Epithelial cell of prostate (primary cell): ENCODE measurements at regions not wholly inside any gene's neighbourhood (a gene's known extent, or its start where the extent isn't known, plus 50 kb on each side); places are given as distances from the start of the nearest gene placed in this dataset.
"Not testable (repeated sequence)": the region's sequence is repeated elsewhere in the genome, so short reads cannot be mapped to it uniquely, and the experiment has no call there.

ENCODE experiments used
- DNase-seq: peaks from one replicate; pipeline ENCODE4 v3.0.0-alpha.2; 2011; ENCODE audit warnings: low read depth, low spot score
- H3K27ac ChIP-seq: fragments of 450-650 bp; 2 replicates; pipeline ENCODE4 v1.5.1; 2017; ENCODE audit warnings: mild to moderate bottlenecking

GRCh38 chr6:14419224-14419623, 301.7 kb downstream of the CD83 start:
- not testable (repeated sequence) for DNase-seq, H3K27ac ChIP-seq

DNA sequence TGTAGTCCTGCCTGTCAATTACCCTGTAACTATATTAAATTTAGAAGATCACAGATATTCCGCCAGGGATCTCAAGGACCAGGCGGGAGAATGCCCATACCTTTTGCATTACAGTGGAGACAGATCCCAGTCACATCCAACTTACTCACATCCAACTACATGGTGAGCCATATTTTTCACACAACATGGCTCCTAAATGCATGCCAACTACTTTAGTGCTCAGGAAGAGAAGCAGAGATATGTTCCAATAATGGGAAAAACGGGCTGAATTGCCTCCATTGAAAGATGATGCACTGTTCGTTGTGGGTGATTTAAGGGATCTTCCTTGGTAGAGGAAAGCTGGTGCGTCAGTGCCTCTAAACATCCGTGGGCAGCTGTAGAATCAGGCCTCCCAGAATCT, 304.5 kb downstream of the CD83 start:
- no peak for DNase-seq

DNA sequence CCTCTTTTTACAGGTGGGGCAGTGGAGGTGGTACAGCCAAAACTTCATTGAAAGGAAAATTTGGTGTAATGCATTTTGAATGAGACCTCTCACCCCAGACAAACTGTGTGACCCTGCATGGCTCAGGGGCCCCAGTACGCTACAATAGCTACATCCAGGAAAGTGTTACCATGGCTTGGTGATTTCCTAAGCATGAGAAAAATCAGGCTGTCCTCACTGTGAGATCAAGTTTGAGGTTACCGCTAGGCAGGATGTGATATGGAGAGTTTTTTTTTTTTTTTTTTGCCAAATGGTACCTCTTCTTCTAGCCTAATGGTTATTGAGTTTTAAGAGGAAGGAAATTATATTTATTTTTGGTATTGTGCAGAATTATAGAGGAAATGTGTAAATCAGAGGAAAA, 305.3 kb downstream of the CD83 start:
- DNase-seq: no peak
- H3K27ac ChIP-seq: no peak overlapping the region

More for the DNA sequence above, 304.5 kb downstream of the CD83 start:
- no peak overlapping the region for H3K27ac ChIP-seq

DNA sequence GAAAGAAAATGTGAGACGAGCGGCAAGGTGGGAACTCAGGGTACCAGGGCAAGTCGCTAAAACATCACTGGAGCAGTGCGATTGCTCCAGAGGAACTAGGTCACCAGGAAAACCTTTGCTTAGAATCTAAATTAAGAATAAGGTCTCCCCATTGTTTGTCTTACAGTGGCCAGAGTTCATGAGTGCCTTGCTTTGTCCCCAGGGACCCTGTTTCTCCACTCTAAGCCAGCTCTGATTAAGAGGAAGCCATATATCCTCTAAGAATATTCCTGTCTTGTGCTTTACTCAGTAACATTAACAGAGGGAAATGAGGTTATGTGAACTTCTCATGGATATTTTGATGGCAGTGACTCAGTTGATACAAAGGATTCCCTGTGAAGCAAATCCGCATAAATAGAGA, 305.8 kb downstream of the CD83 start:
- H3K27ac ChIP-seq: no peak overlapping the region
- DNase-seq: no peak

DNA sequence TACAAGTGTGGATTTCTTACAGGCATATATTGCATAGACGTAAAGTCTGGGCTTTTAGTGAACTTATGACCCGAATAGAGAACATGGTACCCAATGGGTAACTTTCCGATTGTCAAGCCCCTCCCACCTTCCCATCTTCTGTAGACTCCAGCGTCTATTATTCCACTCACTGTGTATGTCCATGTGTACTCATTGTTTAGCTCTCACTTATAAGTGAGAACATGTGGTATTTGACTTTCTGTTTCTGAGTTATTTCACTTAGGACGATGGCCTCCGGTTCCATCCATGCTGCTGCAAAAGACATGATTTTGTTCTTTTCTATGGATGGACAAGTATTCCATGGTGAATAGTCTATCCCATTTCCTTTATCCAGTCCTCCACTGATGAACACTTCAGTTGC, 306.4 kb downstream of the CD83 start:
- DNase-seq: no peak
- no peak overlapping the region for H3K27ac ChIP-seq

DNA sequence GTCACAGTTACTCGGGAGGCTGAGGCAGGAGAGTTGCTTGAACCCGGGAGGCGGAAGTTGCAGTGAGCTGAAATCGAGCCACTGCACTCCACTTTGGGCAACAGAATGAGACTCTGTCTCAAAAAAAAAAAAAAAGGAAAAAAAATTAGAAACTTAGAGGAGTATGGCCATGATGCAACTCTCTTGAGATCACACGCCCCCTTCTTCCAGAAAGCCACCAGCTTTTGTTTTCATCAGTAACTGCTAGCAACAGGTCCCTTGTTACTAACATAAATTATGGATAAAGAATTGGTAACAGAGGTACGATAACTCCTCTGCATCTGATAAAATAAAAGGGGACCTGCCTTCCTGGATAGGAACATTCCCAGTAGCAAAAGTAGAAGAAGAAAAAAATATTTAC, 308.2 kb downstream of the CD83 start:
- H3K27ac ChIP-seq: no peak overlapping the region
- DNase-seq: no peak

DNA sequence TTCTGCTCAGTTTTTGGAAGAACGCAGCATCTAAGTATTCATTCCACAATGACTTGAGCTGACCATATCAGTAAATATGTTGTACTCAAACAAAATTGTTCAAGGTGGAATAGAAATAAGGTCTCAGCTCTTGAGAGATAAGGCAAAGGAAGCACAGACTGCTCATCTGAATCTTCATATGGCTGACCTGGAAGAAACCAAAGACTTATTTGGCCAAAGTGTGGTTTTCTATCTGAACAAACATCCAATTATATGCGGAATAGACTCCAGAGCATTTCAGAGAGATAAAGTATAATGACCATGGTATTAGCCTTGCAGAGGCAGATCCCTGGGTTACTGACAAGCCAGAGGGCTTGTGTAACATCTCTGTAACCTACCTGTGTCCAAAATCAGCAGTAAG, 308.7 kb downstream of the CD83 start:
- no peak overlapping the region for H3K27ac ChIP-seq
- no peak for DNase-seq

DNA sequence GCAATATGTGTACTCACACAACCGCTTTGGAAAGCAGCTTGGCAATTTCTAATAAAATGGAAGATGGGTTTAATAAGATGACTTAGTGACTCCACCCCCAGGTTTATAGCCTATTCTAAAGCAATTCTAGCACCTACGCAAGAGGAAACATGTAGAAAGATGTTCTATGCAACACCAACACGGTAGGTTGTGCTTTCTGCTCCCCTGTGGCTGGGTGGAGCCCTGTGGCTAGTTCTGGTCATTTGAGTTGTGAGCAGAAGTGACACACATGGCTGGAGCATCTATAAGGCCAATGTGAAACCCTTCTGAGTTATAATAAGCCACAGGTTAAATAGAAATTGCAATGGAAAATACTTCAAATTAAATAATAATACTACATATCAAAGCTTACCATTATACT, 310.7 kb downstream of the CD83 start:
- no peak for DNase-seq
- H3K27ac ChIP-seq: no peak overlapping the region

- DNase-seq: no peak
Measured at GRCh38 chr6:14429396-14429795, 311.8 kb downstream of the CD83 start.

DNA sequence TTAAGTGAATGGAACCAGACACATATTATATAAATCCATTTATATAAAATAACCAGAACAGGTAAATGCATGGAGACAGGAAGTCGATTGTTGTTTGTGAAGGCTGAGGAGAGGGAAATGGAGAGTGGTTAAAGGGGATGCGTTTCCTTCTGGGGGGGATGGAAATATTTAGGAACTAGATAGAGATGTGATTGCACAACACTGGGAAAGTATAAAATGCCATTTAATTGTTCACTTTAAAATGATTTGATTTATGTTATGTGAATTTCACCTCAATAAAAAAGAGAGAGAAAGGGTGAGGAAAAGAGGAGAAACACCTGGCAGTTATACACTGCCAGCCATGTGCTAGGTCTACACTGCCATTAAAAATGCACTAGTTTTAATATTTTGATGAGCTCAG, 312.6 kb downstream of the CD83 start:
- H3K27ac ChIP-seq: no peak overlapping the region
- DNase-seq: no peak

More at GRCh38 chr6:14429396-14429795, 311.8 kb downstream of the CD83 start:
- no peak overlapping the region for H3K27ac ChIP-seq

GRCh38 chr6:14431385-14432330, 314.1 kb downstream of the CD83 start:
- DNase-seq: no peak
- no peak overlapping the region for H3K27ac ChIP-seq

GRCh38 chr6:14434916-14435690, 317.5 kb downstream of the CD83 start:
- DNase-seq: no peak

DNA sequence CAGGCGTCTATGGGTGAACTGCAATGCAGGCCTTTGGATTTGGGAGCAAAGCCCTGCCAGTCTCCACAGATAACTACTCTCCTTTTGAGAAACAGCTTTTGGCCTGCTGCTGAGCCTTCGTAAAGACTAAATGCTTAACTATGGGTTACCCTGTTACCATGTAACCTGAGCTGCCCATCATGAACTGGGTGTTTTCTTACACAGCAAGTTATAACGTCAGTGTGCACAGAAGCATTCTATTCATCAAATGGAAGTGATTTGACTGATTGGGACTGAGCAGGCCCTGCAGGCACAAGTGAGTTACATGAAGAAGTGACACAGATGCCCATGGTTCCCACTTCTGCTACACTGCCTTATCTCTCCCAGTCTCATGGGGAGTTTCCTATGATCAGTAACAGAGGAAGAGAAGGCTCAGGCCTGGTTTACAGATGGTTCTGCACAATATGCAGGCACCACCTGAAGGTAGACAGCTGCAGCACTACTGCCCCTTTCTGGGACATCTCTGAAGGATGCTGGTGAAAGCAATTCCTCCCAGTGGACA, 319.1 kb downstream of the CD83 start:
- no peak for DNase-seq
- no peak overlapping the region for H3K27ac ChIP-seq

More at GRCh38 chr6:14434916-14435690, 317.5 kb downstream of the CD83 start:
- H3K27ac ChIP-seq: no peak overlapping the region

DNA sequence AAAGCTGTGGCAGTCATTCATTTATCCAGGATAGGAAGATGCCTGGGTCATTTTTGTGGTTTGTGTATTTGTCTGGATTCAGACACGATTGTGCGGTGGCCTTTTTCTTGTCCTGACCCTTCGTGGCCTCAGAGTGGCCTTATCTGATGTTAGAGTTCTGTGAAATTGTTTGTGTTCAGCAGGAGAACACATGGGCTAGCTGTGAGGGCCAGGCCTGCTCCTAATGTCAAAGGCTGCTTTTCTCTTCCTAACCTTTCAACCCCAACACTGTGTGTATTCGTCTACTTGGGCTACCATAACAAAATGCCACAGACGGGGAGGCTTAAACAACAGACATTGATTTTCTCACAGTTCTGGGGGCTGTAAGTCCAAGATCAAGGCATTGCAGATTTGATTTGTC, 321.8 kb downstream of the CD83 start:
- DNase-seq: no peak
- H3K27ac ChIP-seq: no peak overlapping the region

- H3K27ac ChIP-seq: no peak overlapping the region
- no peak for DNase-seq
Measured at GRCh38 chr6:14440215-14440910, 322.8 kb downstream of the CD83 start.

DNA sequence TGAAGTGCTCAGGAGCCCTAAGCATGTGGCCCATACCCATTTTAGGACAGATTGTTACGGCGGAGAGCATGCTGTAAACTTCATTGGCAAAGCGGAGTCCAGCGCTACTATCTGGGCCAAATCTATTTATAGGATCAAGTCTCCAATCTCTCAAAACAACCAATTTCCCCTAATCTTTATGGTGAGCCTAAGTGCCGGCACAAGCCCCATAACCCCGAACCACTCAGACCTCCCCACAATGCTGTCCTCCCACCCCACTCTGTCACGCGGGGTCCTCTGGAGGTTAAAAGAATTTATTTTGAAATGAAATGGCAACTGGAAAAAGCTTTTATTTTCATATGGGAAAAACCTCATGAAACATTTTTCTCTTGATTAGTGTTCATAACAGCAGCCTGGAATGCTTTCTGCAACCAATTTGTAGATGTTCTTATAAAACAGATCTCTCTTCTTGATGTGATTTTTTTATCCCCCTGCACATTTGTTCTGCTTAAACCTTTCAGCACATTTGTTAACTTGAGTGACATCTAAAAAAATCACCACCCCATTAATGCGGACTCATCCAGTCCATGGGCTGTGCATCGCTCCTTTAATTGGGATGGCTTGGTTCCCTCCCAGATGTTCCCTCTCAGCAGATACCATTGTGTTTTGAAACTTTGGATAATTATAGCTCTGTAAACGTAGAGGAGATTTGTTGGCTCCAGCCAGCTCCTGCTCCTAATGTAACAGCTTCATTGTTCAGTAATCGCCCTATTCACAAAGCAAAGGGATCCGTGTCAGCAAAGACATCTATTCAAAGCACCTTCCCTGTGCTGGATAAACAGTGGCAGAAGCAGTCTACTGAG, 323.6 kb downstream of the CD83 start:
- H3K27ac ChIP-seq: no peak overlapping the region
- no peak for DNase-seq

- no peak overlapping the region for H3K27ac ChIP-seq
- no peak for DNase-seq
Measured at GRCh38 chr6:14442242-14442641, 324.7 kb downstream of the CD83 start.

DNA sequence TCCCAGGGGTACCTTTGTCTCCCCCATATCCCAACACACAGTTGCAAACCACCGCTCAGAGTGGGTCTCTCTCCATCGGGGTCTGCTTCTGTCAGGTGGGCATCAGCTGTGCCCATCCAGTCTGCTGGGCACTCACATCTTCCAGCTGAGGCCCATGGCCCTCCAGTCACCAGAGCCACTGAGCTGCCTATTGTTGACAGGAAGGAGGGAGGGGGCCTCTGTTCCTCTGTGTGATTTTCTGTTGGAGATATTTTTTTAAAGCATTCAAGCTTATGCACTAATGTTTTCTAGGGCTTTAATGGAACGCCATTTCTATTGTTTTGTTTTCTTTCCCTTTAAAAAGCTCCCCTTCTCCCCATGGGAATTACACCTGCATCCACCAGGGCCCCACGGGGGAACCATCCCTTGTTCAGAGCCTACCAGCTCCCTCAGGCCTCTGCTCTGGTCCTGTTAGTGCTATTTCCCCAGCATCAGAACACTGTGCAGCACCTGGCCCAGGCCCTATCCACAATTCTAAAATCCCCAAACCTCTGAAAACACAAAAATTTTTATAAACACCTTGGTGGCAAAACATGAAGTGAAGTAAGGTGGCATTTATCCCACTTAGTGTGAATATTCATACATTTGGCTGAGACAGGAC, 326.2 kb downstream of the CD83 start:
- DNase-seq: no peak
- no peak overlapping the region for H3K27ac ChIP-seq
